H1 (cell line): ENCODE measurements at regions not wholly inside any gene's neighbourhood (a gene's known extent, or its start where the extent isn't known, plus 50 kb on each side); places are given as distances from the start of the nearest gene placed in this dataset. TPM values are rescaled to one million over a fixed set of nuclear protein-coding genes. Genes with fewer than 3 reads are reported as not detected.

Experiments
- small RNA-seq: library from polyadenylated mRNA; stranded (forward); fragments of <200 nt; extraction: miRNeasy Mini kit (QIAGEN cat#:217004); gene quantifications from one replicate; pipeline ENCODE3, GENCODE V24; 2013; ENCODE audit not compliant: insufficient read depth

Small RNAs in the stretch of these regions (small RNA-seq; reads per million reads assigned to genes)
- gene AC087499.6 = not detected
- not detected for gene RNU6-1178P
